GM12875 (cell line): ENCODE measurements at regions not wholly inside any gene's neighbourhood (a gene's known extent, or its start where the extent isn't known, plus 50 kb on each side); places are given as distances from the start of the nearest gene placed in this dataset.

Experiments
- H3K4me3 ChIP-seq: one replicate; pipeline ENCODE4 v1.5.1; 2011; ENCODE audit warnings: low read depth, low read length, control low read depth
- CTCF ChIP-seq: IDR thresholded peaks from 2 replicates; pipeline ENCODE4 v1.5.1; 2011; ENCODE audit warnings: low read depth, mild to moderate bottlenecking, control low read depth, inconsistent platforms, low read length, moderate library complexity, borderline replicate concordance; ENCODE audit not compliant: insufficient read depth

- no peak overlapping the region for H3K4me3 ChIP-seq
Observed at GRCh38 chr9:86700629-86701028, 246.7 kb downstream of the GAS1 start.

DNA sequence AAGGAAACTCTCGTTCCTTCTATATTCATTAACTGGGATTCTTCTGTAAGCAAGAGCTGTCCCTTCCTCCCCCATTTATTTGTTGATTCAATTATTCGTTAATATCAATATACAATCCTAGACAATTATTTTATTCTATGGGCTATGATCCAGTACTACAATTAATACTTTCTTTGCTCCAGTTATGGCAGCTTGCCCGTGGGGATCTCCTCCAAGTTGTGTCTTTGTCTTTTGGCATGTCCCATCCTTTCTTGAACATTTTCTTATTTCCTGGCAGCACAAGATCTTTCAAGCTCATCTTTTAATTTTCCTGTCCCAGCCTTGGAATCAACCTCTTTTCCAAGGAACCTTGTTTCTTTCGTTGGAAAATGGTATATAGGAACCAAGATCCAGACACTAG lies 249.3 kb downstream of the GAS1 start:
- TF ChIP-seq CTCF: no peak
- H3K4me3 ChIP-seq: no peak overlapping the region

More at GRCh38 chr9:86700629-86701028, 246.7 kb downstream of the GAS1 start:
- no peak for TF ChIP-seq CTCF

- TF ChIP-seq CTCF: no peak
- no peak overlapping the region for H3K4me3 ChIP-seq
Observed at GRCh38 chr9:86697213-86697612, 250.1 kb downstream of the GAS1 start.

- no peak for TF ChIP-seq CTCF
- no peak overlapping the region for H3K4me3 ChIP-seq
Observed at GRCh38 chr9:86695910-86696424, 251.3 kb downstream of the GAS1 start.

GRCh38 chr9:86690034-86690433 lies 257.3 kb downstream of the GAS1 start:
- H3K4me3 ChIP-seq: no peak overlapping the region
- no peak for TF ChIP-seq CTCF

DNA sequence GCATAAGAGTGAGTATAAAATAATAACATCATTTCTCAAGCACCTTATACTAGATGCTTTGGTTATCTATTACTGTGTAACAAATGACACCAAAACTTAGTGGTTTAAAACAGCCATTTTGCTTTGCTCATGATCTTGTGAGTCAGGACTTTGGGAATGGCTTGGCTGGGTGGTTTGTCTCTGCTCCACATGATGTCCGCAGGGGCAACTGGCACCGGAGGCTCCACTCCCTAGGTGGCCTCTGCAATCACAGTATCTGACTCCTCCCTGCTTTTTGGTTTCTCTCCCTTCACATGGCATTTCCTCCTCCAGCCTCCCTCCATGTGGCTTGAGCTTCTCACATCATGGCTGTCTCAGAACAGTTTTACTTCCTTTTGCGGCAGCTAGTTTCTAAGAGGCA lies 259.5 kb downstream of the GAS1 start:
- TF ChIP-seq CTCF: no peak
- no peak overlapping the region for H3K4me3 ChIP-seq

GRCh38 chr9:86685556-86685955 lies 261.8 kb downstream of the GAS1 start:
- H3K4me3 ChIP-seq: no peak overlapping the region
- no peak for TF ChIP-seq CTCF
